Iris pigment epithelial cell (primary cell): ENCODE measurements at regions not wholly inside any gene's neighbourhood (a gene's known extent, or its start where the extent isn't known, plus 50 kb on each side); places are given as distances from the start of the nearest gene placed in this dataset.
A peak's percentile ranks its signal among the peaks of the same experiment; 100 is the strongest.
"Not testable (repeated sequence)": the region's sequence is repeated elsewhere in the genome, so short reads cannot be mapped to it uniquely, and the experiment has no call there.

ENCODE experiments used
- DNase-seq: peaks from one replicate; pipeline ENCODE4 v3.0.0-alpha.2; 2011; ENCODE audit warnings: low read depth

DNA sequence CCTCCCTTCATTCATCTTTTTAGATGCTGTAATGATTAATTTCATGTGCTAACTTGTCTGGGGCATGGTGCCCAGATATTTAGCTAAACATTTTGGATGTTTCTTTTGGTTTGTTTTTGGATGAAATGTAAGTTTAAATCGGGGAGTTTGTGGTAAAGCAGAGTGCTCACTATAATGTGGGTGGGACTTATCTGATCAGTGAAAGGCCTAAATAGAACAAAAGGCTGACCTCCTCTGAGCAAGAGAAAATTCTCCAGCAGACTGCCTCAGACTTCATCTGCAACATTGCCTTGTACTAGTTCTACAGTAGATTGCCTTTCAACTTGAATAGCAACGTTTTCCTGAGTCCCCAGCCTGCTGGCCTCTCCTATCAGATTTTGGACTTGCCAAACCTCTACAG is 183.6 kb downstream of the S1PR1 start:
- no peak for DNase-seq

DNA sequence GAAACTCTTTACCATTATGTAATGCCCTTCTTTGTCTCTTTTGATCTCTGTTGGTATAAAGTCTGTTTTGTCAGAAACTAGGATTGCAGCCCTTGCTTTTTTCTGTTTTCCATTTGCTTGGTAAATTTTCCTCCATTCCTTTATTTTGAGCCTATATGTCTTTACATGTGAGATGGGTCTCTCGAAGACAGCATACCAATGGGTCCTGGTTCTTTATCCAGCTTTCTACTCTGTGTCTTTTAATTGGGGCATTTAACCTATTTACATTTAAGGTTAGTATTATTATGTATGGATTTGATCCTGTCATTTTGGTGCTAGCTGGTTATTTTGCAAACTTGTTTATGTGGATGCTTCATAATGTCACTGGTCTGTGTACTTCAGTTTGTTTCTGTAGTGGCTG is 191.3 kb downstream of the S1PR1 start:
- DNase-seq: not testable (repeated sequence)

DNA sequence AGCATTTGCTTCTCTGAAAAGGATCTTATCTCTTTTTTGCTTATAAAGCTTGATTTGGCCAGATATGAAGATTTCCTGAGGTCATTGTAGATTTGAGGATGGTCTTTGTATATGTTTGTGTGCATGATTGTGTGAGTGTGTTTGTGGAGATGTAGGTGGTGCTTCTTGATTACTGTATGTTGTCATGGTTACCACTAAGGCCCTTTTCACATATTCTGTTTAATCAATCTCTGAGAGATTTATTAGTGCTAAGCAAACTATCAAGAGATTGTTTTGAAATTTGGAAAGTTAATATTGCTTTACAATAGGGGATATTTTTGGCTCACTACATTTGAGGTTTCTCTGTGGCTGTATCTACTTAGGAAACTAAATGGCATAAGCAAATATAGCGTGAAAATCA is 191.7 kb downstream of the S1PR1 start:
- no peak for DNase-seq

DNA sequence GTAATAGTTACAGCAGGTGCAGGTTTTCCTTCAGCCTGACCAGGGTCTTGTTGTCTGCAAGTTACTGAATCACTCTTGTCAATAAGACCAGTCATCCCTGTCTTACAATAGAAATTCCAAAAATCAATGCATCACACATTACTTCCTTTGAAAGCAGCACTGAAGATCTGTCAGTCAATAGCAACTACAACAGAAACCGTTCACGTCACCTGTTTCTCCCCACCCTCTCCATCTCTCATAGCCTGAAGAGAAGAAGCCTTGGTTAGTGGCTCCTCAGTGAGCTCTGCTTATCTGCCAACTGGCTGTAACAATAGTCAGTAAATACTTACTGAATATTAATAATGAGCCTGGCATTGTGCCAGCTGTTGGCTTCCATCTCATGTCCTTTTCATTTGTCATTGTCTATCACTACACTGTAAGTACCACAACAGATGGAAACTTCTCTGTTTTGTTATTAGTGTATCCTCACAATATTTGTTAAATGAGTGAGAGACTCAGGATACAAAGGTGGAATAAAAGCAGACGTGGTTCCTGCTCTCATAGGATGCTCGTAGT is 195.2 kb downstream of the S1PR1 start:
- DNase-seq: no peak

DNA sequence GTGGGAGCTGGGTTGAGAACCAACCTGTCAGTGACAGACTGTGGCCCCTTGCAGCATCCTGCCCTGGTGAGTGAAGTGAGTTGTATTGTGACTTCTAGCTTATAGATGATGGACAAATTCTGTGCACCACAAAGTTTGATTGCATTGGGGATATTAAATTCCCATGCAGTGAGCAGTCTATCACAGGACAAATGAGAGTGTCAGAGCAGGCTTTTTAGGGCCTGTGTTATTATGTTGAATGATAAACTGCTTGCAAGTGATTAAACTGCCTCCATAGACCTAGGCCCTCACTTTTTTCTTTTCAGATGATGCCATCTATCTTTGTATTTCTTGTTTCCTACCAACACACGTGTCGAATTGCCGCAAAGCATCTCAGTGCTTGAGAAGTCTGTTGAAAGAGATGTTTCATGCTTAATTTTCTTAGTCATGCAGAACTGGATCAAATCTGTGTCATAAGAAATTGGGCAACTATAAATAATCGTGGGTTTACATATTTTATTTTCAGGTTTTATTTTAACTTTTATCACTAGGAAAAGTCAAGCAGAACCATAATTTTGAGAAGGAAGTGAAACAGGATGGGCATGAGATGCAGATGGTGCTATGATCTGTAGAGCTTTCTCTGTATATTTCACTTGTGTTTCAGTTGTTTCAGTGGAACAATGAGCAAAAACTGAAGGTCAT is 199.2 kb downstream of the S1PR1 start:
- no peak for DNase-seq

DNA sequence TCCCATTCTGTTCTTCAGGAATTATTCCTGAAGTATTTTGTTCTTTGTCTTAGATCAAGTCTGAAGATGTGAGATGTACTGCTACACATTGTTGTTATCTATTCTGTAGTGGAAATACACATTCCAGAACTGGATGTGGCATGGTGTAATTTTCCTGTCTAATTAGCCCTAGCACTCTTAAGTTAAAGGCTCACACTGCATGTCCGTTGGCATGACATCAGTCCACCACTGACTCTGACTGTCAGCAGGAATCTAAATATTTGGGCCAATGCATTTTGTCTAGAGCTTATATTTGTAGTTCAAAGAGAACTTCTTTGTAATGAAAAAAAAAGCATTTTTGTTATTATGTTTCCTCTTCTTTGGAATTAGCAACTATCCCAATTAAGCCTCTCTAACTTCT is 201.0 kb downstream of the S1PR1 start:
- DNase-seq: no peak

DNA sequence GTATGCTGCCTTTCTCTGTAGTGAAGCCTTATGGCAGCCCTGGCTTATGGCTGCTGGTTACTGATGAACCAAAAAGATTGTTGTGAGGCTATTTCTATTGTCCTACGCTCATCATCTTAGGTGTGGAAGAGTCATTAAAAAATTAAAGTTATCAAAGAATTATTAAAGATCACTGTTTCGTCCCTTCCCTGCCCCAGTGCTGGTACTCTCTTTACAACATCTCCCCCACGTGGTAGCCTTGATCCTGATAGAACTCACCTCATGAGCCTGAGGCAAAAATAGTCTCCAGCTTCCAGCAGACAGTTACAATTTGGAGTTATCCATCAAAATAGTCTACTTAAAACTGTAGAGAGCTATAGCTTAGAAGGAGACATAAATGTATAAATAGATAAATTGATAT is 201.5 kb downstream of the S1PR1 start:
- DNase-seq: peak; percentile 8

DNA sequence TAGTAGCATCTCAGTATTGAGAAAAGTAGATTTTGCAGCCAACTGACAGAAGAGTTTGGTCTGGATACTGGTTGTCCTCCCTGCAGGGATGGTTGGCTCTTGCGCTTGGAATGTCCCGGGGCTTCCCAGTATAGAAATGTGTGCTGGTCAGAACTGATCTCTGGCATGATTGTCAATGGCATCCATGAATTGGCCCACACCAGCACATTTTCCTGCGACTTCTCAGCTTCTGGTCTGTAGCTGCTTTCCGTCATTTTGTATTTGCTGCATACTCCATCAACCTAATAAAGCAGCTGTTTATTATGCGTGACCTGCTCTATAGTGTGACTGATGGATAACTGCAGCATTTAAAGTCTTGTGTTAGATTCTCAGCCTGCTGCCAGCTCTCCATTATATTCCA is 203.7 kb downstream of the S1PR1 start:
- no peak for DNase-seq

DNA sequence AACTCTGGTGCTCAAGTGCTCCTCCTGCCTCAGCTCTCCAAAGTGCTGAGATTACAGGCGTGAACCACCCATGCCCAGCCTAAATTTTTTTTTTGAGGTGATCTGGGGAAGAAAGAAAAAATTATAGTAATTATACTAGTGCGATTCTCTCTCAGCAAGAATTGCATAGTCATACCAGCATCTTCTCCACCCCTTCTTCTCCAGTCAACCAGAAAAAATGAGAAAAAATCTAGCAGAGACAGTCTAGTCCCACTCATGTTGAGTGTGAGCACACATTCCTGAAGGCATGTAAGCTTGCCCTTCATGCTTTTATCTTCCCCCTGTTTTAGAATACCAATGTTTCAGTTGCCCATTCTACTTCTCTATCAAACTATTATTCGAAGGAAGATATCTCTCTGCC is 207.6 kb downstream of the S1PR1 start:
- DNase-seq: no peak

DNA sequence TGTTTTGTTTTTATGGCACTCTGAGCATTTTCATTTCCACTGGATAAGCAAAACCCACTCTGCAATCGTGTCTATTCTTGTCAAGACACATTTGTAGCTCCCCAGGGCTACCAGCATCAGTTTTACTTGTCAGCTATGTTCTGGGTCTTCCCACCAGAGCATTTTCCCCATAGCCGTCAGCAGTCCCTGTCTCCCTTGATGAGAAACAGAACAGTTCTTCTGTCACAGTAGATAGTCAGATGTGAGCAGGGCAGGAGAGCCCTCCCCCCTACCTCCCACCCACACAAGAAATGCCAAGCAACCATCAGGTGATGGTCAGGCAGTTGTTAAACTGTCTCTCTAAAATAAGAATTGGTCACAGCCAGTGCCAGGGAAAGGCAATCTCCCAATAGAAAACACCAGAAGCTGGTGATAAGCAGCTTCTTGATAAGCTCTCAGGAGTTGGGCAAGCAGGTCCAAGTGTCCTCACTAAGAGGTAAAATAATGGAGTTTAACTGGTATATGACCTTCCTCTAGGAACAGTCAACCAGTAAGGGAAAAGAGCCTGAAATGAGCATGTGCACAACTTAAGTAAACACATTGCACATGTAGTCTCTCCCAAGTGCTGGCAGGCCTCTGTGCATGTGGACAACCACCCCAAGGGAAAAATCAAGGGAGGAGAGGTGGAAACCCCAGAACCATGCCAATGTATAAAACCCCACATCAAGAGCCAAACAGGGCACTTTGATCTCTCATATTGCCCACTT is 208.2 kb downstream of the S1PR1 start:
- no peak for DNase-seq

DNA sequence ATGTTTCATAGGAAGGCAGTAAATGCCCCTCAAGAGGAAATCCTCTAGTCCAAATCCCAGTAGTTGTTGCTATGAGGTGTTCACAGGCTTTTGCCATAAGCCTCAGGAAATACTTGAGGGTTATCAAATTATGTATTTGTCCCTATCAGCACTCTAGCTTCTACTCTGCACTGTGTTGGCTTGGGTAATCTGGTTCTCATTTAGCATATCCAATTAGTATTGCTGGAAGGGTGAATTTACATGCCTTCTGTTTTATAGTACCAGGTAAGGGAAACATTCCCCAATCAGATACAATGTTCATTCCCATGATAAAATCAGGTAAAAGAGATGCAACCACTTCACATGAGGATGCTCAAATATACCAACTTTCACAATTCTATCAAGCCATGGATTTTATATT is 211.2 kb downstream of the S1PR1 start:
- no peak for DNase-seq

DNA sequence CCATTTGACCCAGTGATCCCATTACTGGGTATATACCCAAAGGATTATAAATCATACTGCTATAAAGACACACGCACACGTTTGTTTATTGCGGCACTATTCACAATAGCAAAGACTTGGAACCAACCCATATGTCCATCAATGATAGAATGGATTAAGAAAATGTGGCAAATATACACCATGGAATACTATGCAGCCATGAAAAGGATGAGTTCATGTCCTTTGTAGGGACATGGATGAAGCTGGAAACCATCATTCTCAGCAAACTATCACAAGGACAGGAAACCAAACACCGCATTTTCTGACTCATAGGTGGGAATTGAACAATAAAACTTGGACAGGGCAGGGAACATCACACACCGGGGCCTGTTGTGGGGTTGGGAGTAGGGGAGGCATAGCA is 213.9 kb downstream of the S1PR1 start:
- not testable (repeated sequence) for DNase-seq

DNA sequence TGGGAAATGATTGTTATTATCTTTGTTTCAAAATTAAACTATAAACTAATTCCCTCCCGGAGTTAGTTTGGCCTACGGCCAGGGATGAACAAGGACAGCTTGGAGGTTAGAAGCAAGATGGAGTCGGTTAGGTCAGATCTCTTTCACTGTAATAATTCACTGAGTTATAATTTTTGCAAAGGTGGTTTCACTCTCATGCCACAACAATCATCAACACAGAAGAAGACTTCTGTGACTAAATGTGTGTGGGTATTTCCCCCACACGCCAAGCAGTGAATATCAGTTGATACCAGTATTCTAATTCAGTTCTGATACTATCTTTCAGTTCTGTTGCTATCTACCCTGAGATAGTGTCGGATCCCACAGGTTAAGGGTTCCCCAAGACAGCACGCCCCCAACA is 215.1 kb downstream of the S1PR1 start:
- DNase-seq: no peak

DNA sequence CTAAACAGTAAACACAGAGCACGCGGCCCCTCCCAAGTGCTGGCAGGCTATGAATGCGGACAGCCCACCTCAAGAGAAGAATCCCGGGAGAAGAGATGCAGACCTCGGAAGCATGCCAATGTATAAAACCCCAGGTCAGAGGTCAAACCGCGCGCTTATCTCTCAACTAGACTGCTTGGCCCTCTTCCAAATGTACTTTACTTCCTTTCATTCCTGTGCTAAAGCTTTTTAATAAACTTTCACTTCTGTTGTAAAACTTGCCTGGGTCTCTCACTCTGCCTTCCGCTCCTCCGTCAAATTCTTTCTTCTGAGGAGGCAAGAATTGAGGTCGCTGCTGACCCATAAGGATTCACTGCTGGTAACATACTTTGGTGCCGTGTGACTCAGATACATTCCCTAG is 216.0 kb downstream of the S1PR1 start:
- peak; percentile 4 for DNase-seq

DNA sequence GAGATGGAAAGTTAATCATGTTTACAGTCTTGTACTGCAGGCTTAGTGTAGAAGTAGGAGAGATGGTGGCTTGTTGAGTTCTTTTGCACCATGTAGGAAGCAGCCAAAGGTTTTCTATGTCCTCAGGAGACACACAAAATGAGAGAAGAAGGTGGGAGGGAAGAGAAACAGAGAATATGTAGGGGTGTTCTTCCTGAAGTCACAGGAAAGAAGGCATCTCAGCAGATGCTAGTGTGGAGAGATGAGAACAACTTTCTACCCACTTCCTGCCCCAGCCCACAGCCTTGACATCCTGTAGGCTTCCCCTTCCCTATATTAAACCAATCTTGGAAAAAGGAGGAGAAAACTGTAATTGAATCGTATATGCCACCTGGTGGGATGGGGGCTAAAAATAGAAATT is 217.0 kb downstream of the S1PR1 start:
- no peak for DNase-seq

DNA sequence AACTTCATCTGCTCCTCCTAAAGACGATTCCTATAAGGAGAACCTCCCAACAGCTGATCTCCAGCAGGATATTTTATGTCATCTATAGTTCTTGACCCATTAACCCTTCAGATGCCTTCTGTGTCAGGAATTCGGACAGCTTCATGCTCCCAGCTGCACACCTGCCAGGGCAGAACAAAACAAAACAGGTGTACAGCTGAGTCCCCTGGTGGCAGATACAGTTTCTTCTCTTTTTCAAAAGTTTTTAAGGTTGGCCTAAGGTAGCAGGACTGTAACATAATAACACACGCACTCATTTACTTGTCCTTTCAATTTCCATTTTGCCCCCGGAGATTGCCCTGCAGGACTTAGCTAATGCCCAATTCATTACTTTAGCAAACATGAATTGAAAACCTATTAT is 218.3 kb downstream of the S1PR1 start:
- no peak for DNase-seq

DNA sequence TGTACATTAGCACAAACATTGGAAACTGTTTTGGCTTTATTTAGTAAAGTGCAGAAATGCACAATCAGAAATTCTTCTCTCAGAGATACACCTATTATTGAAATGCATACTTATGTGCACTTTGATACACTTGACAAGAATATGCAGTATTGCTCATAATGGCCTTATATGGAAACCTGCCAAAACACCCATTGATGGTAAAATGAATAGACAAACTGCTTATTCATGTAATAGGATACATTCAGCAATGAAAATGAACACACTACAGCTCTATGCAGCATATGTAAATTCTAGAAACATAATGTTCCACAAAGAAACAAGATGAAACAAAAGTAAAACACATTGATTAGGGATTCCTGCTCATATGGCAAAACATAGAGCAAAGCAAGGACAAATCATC is 223.9 kb downstream of the S1PR1 start:
- peak; percentile 23 for DNase-seq

DNA sequence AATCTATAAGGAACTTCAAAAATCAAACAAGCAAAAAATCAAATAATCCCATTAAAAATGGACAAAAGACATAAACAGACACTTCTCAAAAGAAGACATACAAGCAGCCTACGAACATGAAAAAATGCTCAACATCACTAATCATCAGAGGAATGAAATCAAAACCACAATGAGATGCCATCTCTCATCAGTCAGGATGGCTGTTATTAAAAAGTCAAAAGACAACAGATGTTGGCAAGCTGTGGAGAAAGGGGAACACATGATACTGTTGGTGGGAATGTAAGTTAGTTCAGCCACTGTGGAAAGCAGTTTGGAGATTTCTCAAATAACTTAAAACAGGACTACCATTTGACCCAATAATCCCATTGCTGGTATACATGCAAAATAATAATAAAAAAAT is 226.4 kb downstream of the S1PR1 start:
- DNase-seq: no peak

DNA sequence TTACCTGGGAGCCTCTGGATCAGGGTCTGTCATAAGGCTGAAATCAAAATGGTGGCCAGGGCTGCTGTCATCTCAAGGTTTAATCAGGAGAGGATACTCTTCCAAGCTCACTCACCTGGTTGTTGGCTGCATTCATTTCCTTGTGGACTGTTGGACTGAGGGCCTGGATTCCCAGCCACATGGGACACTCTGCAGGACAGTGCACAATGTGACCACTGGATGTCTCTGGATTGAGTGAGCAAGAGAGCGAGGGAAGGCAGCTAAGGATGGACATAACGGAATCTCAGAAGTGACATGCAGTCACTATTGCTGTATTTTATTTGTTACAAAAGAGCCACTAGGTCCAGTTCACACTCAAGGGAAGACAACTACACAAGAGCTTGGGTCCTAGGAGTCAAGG is 229.1 kb downstream of the S1PR1 start:
- DNase-seq: no peak

DNA sequence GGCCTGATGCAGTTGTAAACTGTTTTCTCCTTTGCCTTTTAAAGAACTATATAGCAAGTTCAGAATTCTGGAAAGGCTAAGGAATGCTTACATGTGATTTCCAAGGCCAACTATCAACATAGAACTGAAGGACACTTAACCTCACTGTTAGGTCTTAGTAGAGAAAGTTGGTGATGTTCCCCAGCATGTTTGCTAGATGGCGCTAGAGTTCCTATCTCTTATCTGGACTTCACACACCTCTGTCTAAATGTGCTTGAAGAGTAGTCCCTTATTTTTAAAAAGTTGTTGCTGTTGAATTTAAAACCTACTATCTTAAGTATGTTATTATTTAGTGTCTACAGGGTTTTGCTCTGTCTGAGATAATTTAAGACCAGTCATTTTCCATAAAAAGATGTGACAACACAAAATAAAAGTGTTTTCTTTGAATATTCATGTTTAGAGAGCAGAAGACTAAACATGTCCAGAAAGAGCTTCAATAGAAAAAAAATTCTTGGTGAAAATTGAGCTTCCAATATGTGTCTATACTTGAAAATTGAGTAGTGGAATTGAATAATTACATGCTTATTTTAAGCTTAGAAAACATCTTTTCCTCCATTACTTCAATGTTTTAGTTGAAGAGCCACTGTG is 237.3 kb downstream of the S1PR1 start:
- DNase-seq: peak; percentile 27

DNA sequence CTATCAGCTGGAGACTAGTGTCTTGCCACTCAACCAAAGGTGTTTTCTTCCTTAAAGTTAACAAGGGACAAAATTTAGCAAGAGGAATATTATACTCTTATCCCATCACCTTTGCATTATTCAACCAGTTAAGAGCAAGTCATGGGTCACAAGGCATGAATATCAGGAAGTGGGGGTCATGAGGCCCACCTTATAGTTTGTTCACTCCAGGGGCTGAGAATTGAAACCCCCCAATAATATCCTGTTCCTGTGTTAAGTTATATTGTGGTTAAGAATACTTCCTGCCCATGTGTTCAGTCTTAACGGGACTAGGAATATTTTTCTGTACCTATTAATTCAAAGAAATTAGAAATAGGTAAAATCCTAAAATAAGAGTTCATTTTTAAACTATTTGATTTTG is 239.7 kb downstream of the S1PR1 start:
- no peak for DNase-seq

DNA sequence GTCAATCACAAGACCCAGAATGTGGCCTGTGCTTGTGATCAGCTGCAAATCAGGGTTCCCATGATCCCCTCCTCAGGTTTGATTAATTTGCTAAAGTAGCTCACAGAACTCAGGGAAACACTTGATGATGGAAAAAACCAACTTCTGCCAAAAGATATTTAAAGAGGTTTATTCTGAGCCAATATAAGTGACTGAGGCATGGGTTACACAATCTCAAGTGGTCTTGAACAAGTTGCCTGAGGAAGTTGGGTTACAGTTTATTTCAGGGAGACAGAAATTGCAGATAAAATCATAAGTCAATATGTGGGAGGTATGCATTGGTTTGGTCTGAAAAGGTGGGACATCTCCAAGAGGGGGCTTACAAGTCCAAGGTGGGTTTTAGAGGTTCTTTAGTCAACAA is 243.1 kb downstream of the S1PR1 start:
- no peak for DNase-seq

DNA sequence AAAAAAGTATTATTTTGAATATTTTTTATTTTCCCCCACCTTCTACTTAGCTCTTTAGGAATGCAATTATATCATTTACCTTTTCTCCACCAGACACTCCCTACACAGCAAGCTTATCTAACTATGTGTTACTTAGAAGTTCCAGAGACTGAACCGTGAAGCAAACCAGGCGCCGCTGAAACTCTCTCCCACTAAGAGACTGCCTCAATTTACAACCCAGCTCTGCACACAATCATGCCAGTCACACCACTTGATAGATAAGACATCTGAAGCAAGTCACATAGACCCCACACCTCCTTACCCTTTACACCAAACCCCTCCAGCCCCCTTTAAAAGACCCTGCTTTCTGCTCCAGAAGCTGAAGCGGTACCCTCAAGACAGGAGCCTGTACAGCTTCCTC is 245.5 kb downstream of the S1PR1 start:
- no peak for DNase-seq
